GM12872 (cell line): ENCODE measurements at regions not wholly inside any gene's neighbourhood (a gene's known extent, or its start where the extent isn't known, plus 50 kb on each side); places are given as distances from the start of the nearest gene placed in this dataset.

Source experiments
- CTCF ChIP-seq: IDR thresholded peaks from 3 replicates; pipeline ENCODE4 v1.5.1; 2011; ENCODE audit warnings: low read depth, mild to moderate bottlenecking, low read length, moderate library complexity; ENCODE audit not compliant: insufficient read depth

- no peak for TF ChIP-seq CTCF
Observed at GRCh38 chr3:4033296-4033695, 234.1 kb downstream of the LRRN1 start.

GRCh38 chr3:4036046-4036445, 236.8 kb downstream of the LRRN1 start:
- no peak for TF ChIP-seq CTCF

GRCh38 chr3:4038351-4038750, 239.1 kb downstream of the LRRN1 start:
- TF ChIP-seq CTCF, result no peak

GRCh38 chr3:4042070-4042469, 242.8 kb downstream of the LRRN1 start:
- no peak for TF ChIP-seq CTCF

GRCh38 chr3:4042869-4043268, 243.6 kb downstream of the LRRN1 start:
- TF ChIP-seq CTCF, result no peak

- no peak for TF ChIP-seq CTCF
Observed at GRCh38 chr3:4043867-4044575, 244.8 kb downstream of the LRRN1 start.

- TF ChIP-seq CTCF, result no peak
Observed at GRCh38 chr3:4044619-4045018, 245.4 kb downstream of the LRRN1 start.

- TF ChIP-seq CTCF, result no peak
Observed at GRCh38 chr3:4045756-4046155, 246.5 kb downstream of the LRRN1 start.
